ENCODE measurements at regions not wholly inside any gene's neighbourhood (a gene's known extent, or its start where the extent isn't known, plus 50 kb on each side); places are given as distances from the start of the nearest gene placed in this dataset.

- no peak overlapping the region for H3K4me2 ChIP-seq (ENCODE audit: low read length)
- no peak overlapping the region for H2AFZ ChIP-seq
- TF ChIP-seq, protein P1, sequence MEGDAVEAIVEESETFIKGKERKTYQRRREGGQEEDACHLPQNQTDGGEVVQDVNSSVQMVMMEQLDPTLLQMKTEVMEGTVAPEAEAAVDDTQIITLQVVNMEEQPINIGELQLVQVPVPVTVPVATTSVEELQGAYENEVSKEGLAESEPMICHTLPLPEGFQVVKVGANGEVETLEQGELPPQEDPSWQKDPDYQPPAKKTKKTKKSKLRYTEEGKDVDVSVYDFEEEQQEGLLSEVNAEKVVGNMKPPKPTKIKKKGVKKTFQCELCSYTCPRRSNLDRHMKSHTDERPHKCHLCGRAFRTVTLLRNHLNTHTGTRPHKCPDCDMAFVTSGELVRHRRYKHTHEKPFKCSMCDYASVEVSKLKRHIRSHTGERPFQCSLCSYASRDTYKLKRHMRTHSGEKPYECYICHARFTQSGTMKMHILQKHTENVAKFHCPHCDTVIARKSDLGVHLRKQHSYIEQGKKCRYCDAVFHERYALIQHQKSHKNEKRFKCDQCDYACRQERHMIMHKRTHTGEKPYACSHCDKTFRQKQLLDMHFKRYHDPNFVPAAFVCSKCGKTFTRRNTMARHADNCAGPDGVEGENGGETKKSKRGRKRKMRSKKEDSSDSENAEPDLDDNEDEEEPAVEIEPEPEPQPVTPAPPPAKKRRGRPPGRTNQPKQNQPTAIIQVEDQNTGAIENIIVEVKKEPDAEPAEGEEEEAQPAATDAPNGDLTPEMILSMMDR (IDR thresholded peaks at IDR 0.05), result no peak
- no peak overlapping the region for H3K4me3 ChIP-seq (ENCODE audit: low read depth, low read length)
- no peaks in the 10 kb centered on the region for H3K36me3 ChIP-seq (ENCODE audit: control insufficient read depth, insufficient read depth, low read length)
- no peaks in the 10 kb centered on the region for H3K9me3 ChIP-seq (ENCODE audit: control insufficient read depth, low read length)
- no peaks in the 10 kb centered on the region for H3K27me3 ChIP-seq (ENCODE audit: control insufficient read depth, insufficient read depth, low read length)
- no peak overlapping the region for H3K9ac ChIP-seq
- no peaks in the 10 kb centered on the region for H3K4me1 ChIP-seq
- no peaks in the 10 kb centered on the region for H3K79me2 ChIP-seq
- H3K27ac ChIP-seq, result no peak overlapping the region
These were observed 554.1 kb downstream of the DACH1 start for GRCh38 chr13:71312923-71313322.

DNA sequence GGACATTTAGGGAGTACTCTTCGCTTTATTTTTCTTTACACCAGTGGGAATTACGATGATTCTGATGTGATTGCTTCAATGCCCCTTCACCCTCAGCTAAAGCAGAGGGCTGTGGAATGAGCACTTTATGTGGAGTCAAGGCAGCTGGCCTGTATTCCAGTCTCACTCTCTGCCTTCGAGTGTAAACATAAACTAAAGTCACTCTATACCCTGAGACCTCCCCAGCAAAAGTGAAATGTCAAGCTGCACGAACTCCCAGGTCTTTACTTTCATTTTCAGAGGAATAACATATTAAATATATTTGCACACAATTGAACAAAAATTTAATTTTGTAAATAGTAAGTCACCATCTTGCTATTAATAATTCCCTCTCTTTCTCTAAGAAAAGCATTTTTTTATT, 557.1 kb downstream of the DACH1 start:
- H3K27ac ChIP-seq, result no peak overlapping the region
- H3K9ac ChIP-seq, result no peak overlapping the region
- H3K79me2 ChIP-seq, result no peaks in the 10 kb centered on the region
- H2AFZ ChIP-seq, result no peak overlapping the region
- H3K4me2 ChIP-seq (ENCODE audit: low read length), result no peak overlapping the region
- no peaks in the 10 kb centered on the region for H3K27me3 ChIP-seq (ENCODE audit: control insufficient read depth, insufficient read depth, low read length)
- H3K36me3 ChIP-seq (ENCODE audit: control insufficient read depth, insufficient read depth, low read length), result no peaks in the 10 kb centered on the region
- H3K9me3 ChIP-seq (ENCODE audit: control insufficient read depth, low read length), result no peaks in the 10 kb centered on the region
- H3K4me1 ChIP-seq, result no peaks in the 10 kb centered on the region
- H3K4me3 ChIP-seq (ENCODE audit: low read depth, low read length), result no peak overlapping the region
- TF ChIP-seq, protein P1 (IDR thresholded peaks at IDR 0.05), result no peak

DNA sequence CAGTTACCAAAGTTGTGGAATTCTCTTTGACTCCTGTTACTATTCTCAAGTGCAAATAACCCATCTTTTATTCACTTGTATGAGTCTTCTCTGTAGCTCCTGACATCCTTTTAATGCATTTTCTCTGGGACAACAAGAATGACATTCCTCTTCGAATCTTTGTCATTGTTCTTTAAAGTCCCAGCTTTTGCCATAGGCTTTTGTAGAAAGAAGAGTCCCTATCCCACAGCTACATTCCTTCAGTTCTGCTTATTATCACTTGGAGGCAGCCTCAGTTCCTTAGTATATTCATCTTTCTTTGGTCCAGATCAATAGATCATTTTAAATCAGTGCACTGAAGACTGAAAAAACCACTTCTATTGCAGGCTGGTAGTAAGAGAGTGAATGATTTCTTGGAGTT, 560.2 kb downstream of the DACH1 start:
- H3K9me3 ChIP-seq (ENCODE audit: control insufficient read depth, low read length), result no peaks in the 10 kb centered on the region
- no peaks in the 10 kb centered on the region for H3K27me3 ChIP-seq (ENCODE audit: control insufficient read depth, insufficient read depth, low read length)
- H3K27ac ChIP-seq, result no peak overlapping the region
- TF ChIP-seq, protein P1 (IDR thresholded peaks at IDR 0.05), result no peak
- no peaks in the 10 kb centered on the region for H3K4me1 ChIP-seq
- no peak overlapping the region for H2AFZ ChIP-seq
- H3K9ac ChIP-seq, result no peak overlapping the region
- no peaks in the 10 kb centered on the region for H3K79me2 ChIP-seq
- H3K4me2 ChIP-seq (ENCODE audit: low read length), result no peak overlapping the region
- H3K4me3 ChIP-seq (ENCODE audit: low read depth, low read length), result no peak overlapping the region
- no peaks in the 10 kb centered on the region for H3K36me3 ChIP-seq (ENCODE audit: control insufficient read depth, insufficient read depth, low read length)

DNA sequence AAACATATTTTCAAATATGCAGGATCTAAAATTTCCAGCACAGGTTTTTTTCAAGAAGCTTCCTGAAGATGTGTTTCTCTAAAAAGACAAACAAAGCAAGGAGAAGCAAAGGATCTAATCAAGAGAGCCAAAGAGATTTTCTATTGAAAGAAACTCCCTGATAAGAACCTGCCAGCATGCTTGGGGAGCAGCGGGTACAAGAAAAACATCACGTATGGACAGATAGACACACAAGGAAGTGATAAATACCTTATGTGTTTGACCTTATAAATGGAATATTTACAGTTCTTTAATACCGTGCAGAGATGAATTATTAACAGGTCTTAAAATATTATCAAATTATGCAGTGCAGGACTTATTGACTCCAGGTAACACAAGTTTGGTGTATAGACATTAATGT, 562.1 kb downstream of the DACH1 start:
- H3K36me3 ChIP-seq (ENCODE audit: control insufficient read depth, insufficient read depth, low read length), result no peaks in the 10 kb centered on the region
- H3K79me2 ChIP-seq, result no peaks in the 10 kb centered on the region
- H3K9me3 ChIP-seq (ENCODE audit: control insufficient read depth, low read length), result no peaks in the 10 kb centered on the region
- H2AFZ ChIP-seq, result no peak overlapping the region
- no peak overlapping the region for H3K4me2 ChIP-seq (ENCODE audit: low read length)
- H3K4me1 ChIP-seq, result no peaks in the 10 kb centered on the region
- H3K9ac ChIP-seq, result no peak overlapping the region
- TF ChIP-seq, protein P1 (IDR thresholded peaks at IDR 0.05), result no peak
- no peaks in the 10 kb centered on the region for H3K27me3 ChIP-seq (ENCODE audit: control insufficient read depth, insufficient read depth, low read length)
- H3K4me3 ChIP-seq (ENCODE audit: low read depth, low read length), result no peak overlapping the region
- H3K27ac ChIP-seq, result no peak overlapping the region

- Histone ChIP-seq H3K27ac (no peak overlapping the region), H2AFZ (no peak overlapping the region), H3K27me3 (ENCODE audit: control insufficient read depth, insufficient read depth, low read length) (no peaks in the 10 kb centered on the region), H3K4me3 (ENCODE audit: low read depth, low read length) (no peak overlapping the region), H3K4me1 (no peaks in the 10 kb centered on the region), H3K4me2 (ENCODE audit: low read length) (no peak overlapping the region), H3K9me3 (ENCODE audit: control insufficient read depth, low read length) (no peaks in the 10 kb centered on the region), H3K79me2 (no peaks in the 10 kb centered on the region), H3K36me3 (ENCODE audit: control insufficient read depth, insufficient read depth, low read length) (no peaks in the 10 kb centered on the region), H3K9ac (no peak overlapping the region)
- TF ChIP-seq, protein P1 (IDR thresholded peaks at IDR 0.05), result no peak
These were observed 563.9 kb downstream of the DACH1 start for GRCh38 chr13:71303144-71303543.

All from parathyroid adenoma (tissue), 2 donors.